DMS153 treated with DMSO at 0.1 percent for 48 hours (cell line): ENCODE measurements at regions not wholly inside any gene's neighbourhood (a gene's known extent, or its start where the extent isn't known, plus 50 kb on each side); places are given as distances from the start of the nearest gene placed in this dataset.
"Not testable (repeated sequence)": the region's sequence is repeated elsewhere in the genome, so short reads cannot be mapped to it uniquely, and the experiment has no call there.

Source experiments
- DNase-seq: peaks from one replicate; lab custom pipeline; 2025; ENCODE audit not compliant: unreplicated experiment; lab: John Stamatoyannopoulos, UW

- no peak for DNase-seq
These were observed 231.4 kb upstream of the TUT7 start for GRCh38 chr9:86585422-86586143.

- DNase-seq = no peak
These were observed 226.5 kb upstream of the TUT7 start for GRCh38 chr9:86580688-86581087.

- DNase-seq = no peak
These were observed 224.5 kb upstream of the TUT7 start for GRCh38 chr9:86578722-86579121.

- DNase-seq = no peak
These were observed 223.5 kb upstream of the TUT7 start for GRCh38 chr9:86577420-86578333.

GRCh38 chr9:86575825-86576525 is 221.8 kb upstream of the TUT7 start:
- DNase-seq = no peak

- no peak for DNase-seq
These were observed 220.9 kb upstream of the TUT7 start for GRCh38 chr9:86575137-86575536.

- no peak for DNase-seq
These were observed 219.7 kb upstream of the TUT7 start for GRCh38 chr9:86573886-86574285.

GRCh38 chr9:86572904-86573303 is 218.7 kb upstream of the TUT7 start:
- no peak for DNase-seq

- not testable (repeated sequence) for DNase-seq
These were observed 211.4 kb upstream of the TUT7 start for GRCh38 chr9:86565603-86566002.

GRCh38 chr9:86563936-86564335 is 209.7 kb upstream of the TUT7 start:
- DNase-seq = no peak

GRCh38 chr9:86563350-86563749 is 209.1 kb upstream of the TUT7 start:
- DNase-seq = no peak

GRCh38 chr9:86562691-86563090 is 208.5 kb upstream of the TUT7 start:
- no peak for DNase-seq

GRCh38 chr9:86557918-86558317 is 203.7 kb upstream of the TUT7 start:
- DNase-seq = no peak

GRCh38 chr9:86557063-86557766 is 203.0 kb upstream of the TUT7 start:
- no peak for DNase-seq

- DNase-seq = no peak
These were observed 201.5 kb upstream of the TUT7 start for GRCh38 chr9:86555661-86556060.

GRCh38 chr9:86550401-86550800 is 196.2 kb upstream of the TUT7 start:
- DNase-seq = no peak

- no peak for DNase-seq
These were observed 195.7 kb upstream of the TUT7 start for GRCh38 chr9:86549920-86550319.

GRCh38 chr9:86549401-86549811 is 195.2 kb upstream of the TUT7 start:
- DNase-seq = no peak

GRCh38 chr9:86548220-86548619 is 194.0 kb upstream of the TUT7 start:
- no peak for DNase-seq

- DNase-seq = no peak
These were observed 193.4 kb upstream of the TUT7 start for GRCh38 chr9:86547571-86547970.

GRCh38 chr9:86546712-86547111 is 192.5 kb upstream of the TUT7 start:
- DNase-seq = peak; percentile 64
